Neuronal stem cell (in vitro differentiated cells): ENCODE measurements at regions not wholly inside any gene's neighbourhood (a gene's known extent, or its start where the extent isn't known, plus 50 kb on each side); places are given as distances from the start of the nearest gene placed in this dataset.

ENCODE experiments used
- DNase-seq: peaks from one replicate; pipeline ENCODE4 v3.0.0-alpha.2; 2013; ENCODE audit warnings: low spot score
- H2AFZ ChIP-seq: one replicate; pipeline ENCODE4 v1.6.1; 2013; ENCODE audit warnings: mild to moderate bottlenecking, low read length, inconsistent platforms
- H2AK5ac ChIP-seq: 2 replicates; pipeline ENCODE4 v1.6.1; 2013; ENCODE audit warnings: low read depth, mild to moderate bottlenecking, inconsistent platforms, low read length, moderate library complexity, mixed read lengths
- H2BK120ac ChIP-seq: 2 replicates; pipeline ENCODE4 v1.6.1; 2013; ENCODE audit warnings: low read depth, mild to moderate bottlenecking, inconsistent platforms, low read length, moderate library complexity, mixed read lengths
- H2BK12ac ChIP-seq: one replicate; pipeline ENCODE4 v1.6.1; 2013; ENCODE audit warnings: low read length, inconsistent platforms
- H2BK15ac ChIP-seq: 2 replicates; pipeline ENCODE4 v1.6.1; 2013; ENCODE audit warnings: mild to moderate bottlenecking, low read length, inconsistent platforms, mixed read lengths
- H2BK5ac ChIP-seq: one replicate; pipeline ENCODE4 v1.6.1; 2013; ENCODE audit warnings: inconsistent platforms, mild to moderate bottlenecking, low read length, moderate library complexity
- H3K14ac ChIP-seq: one replicate; pipeline ENCODE4 v1.6.1; 2013; ENCODE audit warnings: low read length, inconsistent platforms
- H3K18ac ChIP-seq: 2 replicates; pipeline ENCODE4 v1.6.1; 2013; ENCODE audit warnings: low read length, inconsistent platforms
- H3K23ac ChIP-seq: 2 replicates; pipeline ENCODE4 v1.6.1; 2013; ENCODE audit warnings: low read depth, mild to moderate bottlenecking, mixed read lengths, low read length, inconsistent platforms; ENCODE audit not compliant: poor library complexity
- H3K27ac ChIP-seq: replicated peaks from 3 replicates; pipeline ENCODE4 v1.5.1; 2013; ENCODE audit warnings: low read length, inconsistent platforms
- H3K27me3 ChIP-seq, 3 experiments: 2 replicates each; pipeline ENCODE4 v1.6.1; 2013; ENCODE audit warnings: low read length in 3 of 3, mild to moderate bottlenecking in 2 of 3, inconsistent platforms in 1 of 3, low read depth in 1 of 3, mixed read lengths in 1 of 3, moderate library complexity in 1 of 3; ENCODE audit not compliant: control insufficient read depth in 3 of 3, insufficient read depth in 3 of 3
- H3K36me3 ChIP-seq, 2 donors: replicated peaks in 1 of 2; 2 replicates each; pipeline ENCODE4 v1.6.1; 2013; ENCODE audit warnings: low read length in 2 of 2; ENCODE audit not compliant: control insufficient read depth in 2 of 2, insufficient read depth in 2 of 2
- H3K4ac ChIP-seq: 2 replicates; pipeline ENCODE4 v1.6.1; 2013; ENCODE audit warnings: inconsistent platforms, mild to moderate bottlenecking, low read length, moderate library complexity
- H3K4me1 ChIP-seq, 2 donors: 1 replicate in 1 of 2; 2 replicates in 1 of 2; pipeline ENCODE4 v1.6.1; 2013; ENCODE audit warnings: low read length in 2 of 2, low read depth in 1 of 2; ENCODE audit not compliant: control insufficient read depth in 2 of 2, insufficient read depth in 1 of 2
- H3K4me2 ChIP-seq: one replicate; pipeline ENCODE4 v1.6.1; 2013; ENCODE audit warnings: mild to moderate bottlenecking, low read length, inconsistent platforms; ENCODE audit not compliant: insufficient read depth, poor library complexity, severe bottlenecking
- H3K4me3 ChIP-seq, 2 donors: 2 replicates each; pipeline ENCODE4 v1.5.1; 2013; ENCODE audit warnings: low read length in 2 of 2, mild to moderate bottlenecking in 2 of 2, inconsistent platforms in 1 of 2, moderate library complexity in 1 of 2
- H3K79me1 ChIP-seq: one replicate; pipeline ENCODE4 v1.6.1; 2013; ENCODE audit warnings: low read depth, mild to moderate bottlenecking, inconsistent platforms, low read length, moderate library complexity
- H3K9ac ChIP-seq: one replicate; pipeline ENCODE4 v1.6.1; 2013; ENCODE audit warnings: mild to moderate bottlenecking, low read depth, low read length, inconsistent platforms; ENCODE audit not compliant: poor library complexity
- H3K9me3 ChIP-seq, 2 donors: replicated peaks in 1 of 2; 2 replicates each; pipeline versions ENCODE3 to v1.6.1; 2013; ENCODE audit warnings: low read length in 2 of 2, mild to moderate bottlenecking in 2 of 2, inconsistent platforms in 1 of 2, low read depth in 1 of 2, mixed read lengths in 1 of 2, moderate library complexity in 1 of 2; ENCODE audit not compliant: control insufficient read depth in 2 of 2, insufficient read depth in 1 of 2
- H4K8ac ChIP-seq: one replicate; pipeline ENCODE4 v1.6.1; 2013; ENCODE audit warnings: low read depth, mild to moderate bottlenecking, inconsistent platforms, low read length, moderate library complexity
- H4K91ac ChIP-seq: one replicate; pipeline ENCODE4 v1.6.1; 2013; ENCODE audit warnings: low read length, low read depth, mild to moderate bottlenecking, inconsistent platforms; ENCODE audit not compliant: poor library complexity
- WGBS, 2 donors: extraction: QIAGEN DNeasy Blood & Tissue Kit; methylation state at CpG; one replicate each; pipeline ENCODE4 v1.1.7; 2013; ENCODE audit warnings: missing lambda C conversion rate in 2 of 2, mixed read lengths in 1 of 2; ENCODE audit not compliant: insufficient read length in 2 of 2, insufficient replicate concordance in 1 of 2; ENCODE audit errors: extremely low coverage in 2 of 2; 5-methylcytosine and 5-hydroxymethylcytosine counted together

- Histone ChIP-seq H3K23ac (no peak overlapping the region), H4K8ac (no peak overlapping the region), H2AK5ac (no peak overlapping the region), H3K36me3 (no peaks in the 10 kb centered on the region), H2BK15ac (no peak overlapping the region), H3K79me1 (no peaks in the 10 kb centered on the region), H3K4ac (no peak overlapping the region), H3K18ac (no peak overlapping the region), H3K27me3 (peaks cover 0 to 12% (median 0%) of the 10 kb centered on the region in 3 experiments), H2BK5ac (no peak overlapping the region), H2BK12ac (no peak overlapping the region), H2BK120ac (no peak overlapping the region), H3K27ac (no peak overlapping the region), H2AFZ (no peak overlapping the region), H3K4me2 (no peak overlapping the region), H4K91ac (no peak overlapping the region), H3K4me3 (no peak overlapping the region), H3K9me3 (no peaks in the 10 kb centered on the region), H3K14ac (no peak overlapping the region), H3K4me1 (no peaks in the 10 kb centered on the region), H3K9ac (no peak overlapping the region)
- WGBS, 2 donors = no CpG with 5 or more reads among the region's 5 CpGs
- no peak for DNase-seq
These were observed 69.9 kb upstream of the CDH5 start for GRCh38 chr16:66296591-66296990.

- no peak overlapping the region for H2BK15ac ChIP-seq
- no peak overlapping the region for H2AFZ ChIP-seq
- H2BK5ac ChIP-seq = no peak overlapping the region
- no peak overlapping the region for H2AK5ac ChIP-seq
- H3K4ac ChIP-seq = no peak overlapping the region
- no peak overlapping the region for H2BK120ac ChIP-seq
- H3K27me3 ChIP-seq = peaks cover 0 to 12% (median 0%) of the 10 kb centered on the region in 3 experiments
- no peak overlapping the region for H3K4me2 ChIP-seq
- H3K27ac ChIP-seq = no peak overlapping the region
- H3K9me3 ChIP-seq = no peaks in the 10 kb centered on the region
- no CpG with 5 or more reads among the region's 4 CpGs for WGBS, 2 donors
- H3K9ac ChIP-seq = no peak overlapping the region
- H4K91ac ChIP-seq = no peak overlapping the region
- H3K18ac ChIP-seq = no peak overlapping the region
- no peak overlapping the region for H3K4me3 ChIP-seq
- H2BK12ac ChIP-seq = no peak overlapping the region
- H3K36me3 ChIP-seq = no peaks in the 10 kb centered on the region
- DNase-seq = no peak
- H3K23ac ChIP-seq = no peak overlapping the region
- H3K79me1 ChIP-seq = no peaks in the 10 kb centered on the region
- no peak overlapping the region for H3K14ac ChIP-seq
- H3K4me1 ChIP-seq = no peaks in the 10 kb centered on the region
- no peak overlapping the region for H4K8ac ChIP-seq
These were observed 70.5 kb upstream of the CDH5 start for GRCh38 chr16:66295761-66296546.

- Histone ChIP-seq H2BK12ac (no peak overlapping the region), H3K18ac (no peak overlapping the region), H2BK120ac (no peak overlapping the region), H3K79me1 (no peaks in the 10 kb centered on the region), H4K91ac (no peak overlapping the region), H3K23ac (no peak overlapping the region), H3K9ac (no peak overlapping the region), H3K36me3 (no peaks in the 10 kb centered on the region), H3K4me3 (no peak overlapping the region), H2BK5ac (no peak overlapping the region), H2AFZ (no peak overlapping the region), H3K9me3 (no peaks in the 10 kb centered on the region), H3K27me3 (peaks cover 0 to 12% (median 0%) of the 10 kb centered on the region in 3 experiments), H2AK5ac (no peak overlapping the region), H4K8ac (no peak overlapping the region), H2BK15ac (no peak overlapping the region), H3K4me2 (no peak overlapping the region), H3K14ac (no peak overlapping the region), H3K4me1 (no peaks in the 10 kb centered on the region), H3K4ac (no peak overlapping the region), H3K27ac (no peak overlapping the region)
- no peak for DNase-seq
- no CpG with 5 or more reads among the region's 6 CpGs for WGBS, 2 donors
These were observed 71.3 kb upstream of the CDH5 start for GRCh38 chr16:66295213-66295612.

- no peak overlapping the region for H3K9ac ChIP-seq
- no peak overlapping the region for H3K4me2 ChIP-seq
- H3K79me1 ChIP-seq = no peaks in the 10 kb centered on the region
- no peak overlapping the region for H2BK15ac ChIP-seq
- no peak overlapping the region for H3K27ac ChIP-seq
- no CpG with 5 or more reads among the region's 4 CpGs for WGBS, 2 donors
- H3K4me3 ChIP-seq = no peak overlapping the region
- no peak overlapping the region for H4K8ac ChIP-seq
- H3K14ac ChIP-seq = no peak overlapping the region
- no peak overlapping the region for H2AFZ ChIP-seq
- H3K18ac ChIP-seq = no peak overlapping the region
- no peaks in the 10 kb centered on the region for H3K4me1 ChIP-seq
- no peaks in the 10 kb centered on the region for H3K36me3 ChIP-seq
- H3K27me3 ChIP-seq = peaks cover 0 to 12% (median 0%) of the 10 kb centered on the region in 3 experiments
- no peak overlapping the region for H2BK12ac ChIP-seq
- no peak overlapping the region for H2BK120ac ChIP-seq
- no peaks in the 10 kb centered on the region for H3K9me3 ChIP-seq
- H2AK5ac ChIP-seq = no peak overlapping the region
- DNase-seq = no peak
- H2BK5ac ChIP-seq = no peak overlapping the region
- no peak overlapping the region for H4K91ac ChIP-seq
- no peak overlapping the region for H3K4ac ChIP-seq
- H3K23ac ChIP-seq = no peak overlapping the region
These were observed 72.0 kb upstream of the CDH5 start for GRCh38 chr16:66294507-66294906.
